ENCODE measurements at regions not wholly inside any gene's neighbourhood (a gene's known extent, or its start where the extent isn't known, plus 50 kb on each side); places are given as distances from the start of the nearest gene placed in this dataset.

- no peak for TF ChIP-seq AFF4 (CRISPR knock-in tag; IDR thresholded peaks at IDR 0.05; ENCODE audit: borderline replicate concordance)
- TF ChIP-seq CREM (CRISPR knock-in tag; IDR thresholded peaks at IDR 0.05) = no peak
- no peak for TF ChIP-seq PRRX2 (CRISPR knock-in tag; IDR thresholded peaks at IDR 0.05)
- TF ChIP-seq ZNF138 (CRISPR knock-in tag; conservative IDR thresholded peaks at IDR 0.05) = no peak
These were observed 99.7 kb upstream of the CRIM1 start (continued) for GRCh38 chr2:36255863-36256262.

- peaks cover 8% of the 10 kb centered on the region for H3K4me1 Mint-ChIP-seq
- CTCF ChIA-PET = no interaction called here
- H3K36me3 Mint-ChIP-seq = no peaks in the 10 kb centered on the region
These were observed 102.5 kb upstream of the CRIM1 start for GRCh38 chr2:36253086-36253485.

More at GRCh38 chr2:36253086-36253485, 102.5 kb upstream of the CRIM1 start:
- no peak overlapping the region for H3K27ac Mint-ChIP-seq
- H3K4me3 Mint-ChIP-seq = no peak overlapping the region
- peaks cover 5% of the 10 kb centered on the region for H3K9me3 Mint-ChIP-seq
- DNase-seq (ENCODE audit: low spot score) (no peak), ATAC-seq (no peak)
- POLR2A ChIA-PET = no interaction called here
- no peak for TF ChIP-seq ZNF532 (CRISPR knock-in tag; IDR thresholded peaks at IDR 0.05; ENCODE audit: borderline replicate concordance)
- TF ChIP-seq ZBTB43 (CRISPR knock-in tag; IDR thresholded peaks at IDR 0.05) = no peak
- TF ChIP-seq JUN (CRISPR knock-in tag; IDR thresholded peaks at IDR 0.05) = no peak
- no peak for TF ChIP-seq ZNF671 (CRISPR knock-in tag; IDR thresholded peaks at IDR 0.05)
- no peak for TF ChIP-seq ZMAT4 (CRISPR knock-in tag; IDR thresholded peaks at IDR 0.05)
- TF ChIP-seq ZNF138 (CRISPR knock-in tag; conservative IDR thresholded peaks at IDR 0.05) = no peak
- TF ChIP-seq ZNF317 (CRISPR knock-in tag; IDR thresholded peaks at IDR 0.05; ENCODE audit: borderline replicate concordance, low read depth) = no peak
- TF ChIP-seq USF1 (CRISPR knock-in tag; IDR thresholded peaks at IDR 0.05) = no peak
- no peak for TF ChIP-seq ZNF425 (CRISPR knock-in tag; conservative IDR thresholded peaks at IDR 0.05)
- TF ChIP-seq ELF4 (CRISPR knock-in tag; IDR thresholded peaks at IDR 0.05; ENCODE audit: low read depth) = no peak
- no peak for TF ChIP-seq E2F4 (CRISPR knock-in tag; IDR thresholded peaks at IDR 0.05; ENCODE audit: borderline replicate concordance, low read depth)
- no peak for TF ChIP-seq FOXP4 (CRISPR knock-in tag; IDR thresholded peaks at IDR 0.05)
- no peak for TF ChIP-seq IRF1 (CRISPR knock-in tag; IDR thresholded peaks at IDR 0.05)
- TF ChIP-seq GRHL2 (CRISPR knock-in tag; IDR thresholded peaks at IDR 0.05; ENCODE audit: insufficient replicate concordance, severe bottlenecking) = no peak
- TF ChIP-seq SP1 (CRISPR knock-in tag; conservative IDR thresholded peaks at IDR 0.05) = no peak
- H3K27me3 Mint-ChIP-seq (ENCODE audit: low read depth) = no peaks in the 10 kb centered on the region

All from WTC11 (cell line).